ENCODE measurements at regions not wholly inside any gene's neighbourhood (a gene's known extent, or its start where the extent isn't known, plus 50 kb on each side); places are given as distances from the start of the nearest gene placed in this dataset.

GRCh38 chr22:49551446-49551845, 276.2 kb downstream of the BRD1 start:
- no peak overlapping the region for H3K9ac ChIP-seq (ENCODE audit: low read length)
- intact Hi-C loops (cut with micrococcal nuclease) = no loop called here
- H3K36me3 ChIP-seq (ENCODE audit: control insufficient read depth in 1 of 2, insufficient read depth in 2 of 2, low read length in 2 of 2) = no peaks in the 10 kb centered on the region
- H4K20me1 ChIP-seq (ENCODE audit: insufficient read depth) = no peaks in the 10 kb centered on the region
- H3K9me2 ChIP-seq (ENCODE audit: insufficient read depth) = no peaks in the 10 kb centered on the region
- TF ChIP-seq ELF1 (IDR thresholded peaks at IDR 0.05; ENCODE audit: borderline replicate concordance, low read depth) = no peak
- no peak for TF ChIP-seq EGR1 (IDR thresholded peaks at IDR 0.05; ENCODE audit: low read depth)
- no peak for TF ChIP-seq SP1 (IDR thresholded peaks at IDR 0.05; ENCODE audit: low read depth)
- no peak for TF ChIP-seq MAX (IDR thresholded peaks at IDR 0.05)
- TF ChIP-seq SRF (IDR thresholded peaks at IDR 0.05; ENCODE audit: low read depth) = no peak
- H3K4me1 ChIP-seq (ENCODE audit: control insufficient read depth in 1 of 2, insufficient read depth in 2 of 2, low read length in 2 of 2) = no peaks in the 10 kb centered on the region
- H3K27me3 ChIP-seq (ENCODE audit: insufficient read depth, low read length) = no peaks in the 10 kb centered on the region
- no peak overlapping the region for H3K4me2 ChIP-seq (ENCODE audit: low read length)
- H3K9me3 ChIP-seq (ENCODE audit: control insufficient read depth in 1 of 2, insufficient read depth in 1 of 2, low read depth in 1 of 2, low read length in 2 of 2) = no peaks in the 10 kb centered on the region
- no TSS peak for BruUV-seq (replicated peaks)
- RAD21 ChIA-PET (ENCODE audit: low non-redundant PET in 1 of 2, low total read pairs in 2 of 2, uncharacterized antibody in 2 of 2, unreplicated experiment in 2 of 2) = no interaction called here
- POLR2A ChIA-PET = no interaction called here
- CTCF ChIA-PET = interaction anchor here (3.6 kb wide), 1 partner anchor 118 kb away, joined by 17 read pairs; no protein-coding TSS in a partner anchor
- ATAC-seq (no peak), DNase-seq (ENCODE audit: low read depth, low spot score) (no peak)
- H3K4me3 ChIP-seq (replicated peaks in 1 of 2; ENCODE audit: low read depth in 1 of 2, low read length in 2 of 2) = no peak overlapping the region
- H3K27ac ChIP-seq (ENCODE audit: low read depth, low read length) = no peak overlapping the region
- H2AFZ ChIP-seq (ENCODE audit: low read depth, low read length, poor library complexity, severe bottlenecking) = no peak overlapping the region
- no peaks in the 10 kb centered on the region for H3K79me2 ChIP-seq (ENCODE audit: insufficient read depth, low read length)

- no TSS peak for BruUV-seq (replicated peaks)
- H3K36me3 ChIP-seq (ENCODE audit: control insufficient read depth in 1 of 2, insufficient read depth in 2 of 2, low read length in 2 of 2) = no peaks in the 10 kb centered on the region
- H3K4me1 ChIP-seq (ENCODE audit: control insufficient read depth in 1 of 2, insufficient read depth in 2 of 2, low read length in 2 of 2) = no peaks in the 10 kb centered on the region
- ChIA-PET CTCF (interaction anchor here (1.0 to 3.6 kb wide), 2 partner anchors 9 to 117 kb away, joined by 3 to 17 read pairs; no protein-coding TSS in a partner anchor), RAD21 (ENCODE audit: low non-redundant PET in 1 of 2, low total read pairs in 2 of 2, uncharacterized antibody in 2 of 2, unreplicated experiment in 2 of 2) (interaction anchor here in 1 of 2 experiments (0.6 kb wide), 1 partner anchor 116 kb away, joined by 3 read pairs; no protein-coding TSS in a partner anchor), POLR2A (no interaction called here)
- H3K9ac ChIP-seq (ENCODE audit: low read length) = no peak overlapping the region
- H3K9me3 ChIP-seq (ENCODE audit: control insufficient read depth in 1 of 2, insufficient read depth in 1 of 2, low read depth in 1 of 2, low read length in 2 of 2) = no peaks in the 10 kb centered on the region
- ATAC-seq (peak; percentile 80), DNase-seq (ENCODE audit: low read depth, low spot score) (no peak)
- no peaks in the 10 kb centered on the region for H3K79me2 ChIP-seq (ENCODE audit: insufficient read depth, low read length)
- H2AFZ ChIP-seq (ENCODE audit: low read depth, low read length, poor library complexity, severe bottlenecking) = no peak overlapping the region
- intact Hi-C loops (cut with micrococcal nuclease) = no loop called here
- no peaks in the 10 kb centered on the region for H4K20me1 ChIP-seq (ENCODE audit: insufficient read depth)
- no peaks in the 10 kb centered on the region for H3K27me3 ChIP-seq (ENCODE audit: insufficient read depth, low read length)
- H3K27ac ChIP-seq (ENCODE audit: low read depth, low read length) = no peak overlapping the region
- no peak overlapping the region for H3K4me2 ChIP-seq (ENCODE audit: low read length)
- no peak overlapping the region for H3K4me3 ChIP-seq (replicated peaks in 1 of 2; ENCODE audit: low read depth in 1 of 2, low read length in 2 of 2)
- H3K9me2 ChIP-seq (ENCODE audit: insufficient read depth) = no peaks in the 10 kb centered on the region
- TF ChIP-seq TCF7L2 (IDR thresholded peaks at IDR 0.05; ENCODE audit: borderline replicate concordance, extremely low read depth, insufficient read depth, insufficient read length) (no peak), EZH2phosphoT487 (IDR thresholded peaks at IDR 0.05; ENCODE audit: borderline replicate concordance) (no peak), ATF3 (IDR thresholded peaks at IDR 0.05) (no peak), CTCF (IDR thresholded peaks at IDR 0.05 in 2 of 3, conservative IDR thresholded peaks at IDR 0.05 in 1 of 3; ENCODE audit: borderline replicate concordance in 1 of 3, insufficient read depth in 1 of 3, low read depth in 2 of 3, low read length in 2 of 3) (peak in 2 of 3 experiments; percentile 69 to 78; a peak in 4 of 6 replicates), POLR2A (IDR thresholded peaks at IDR 0.05; ENCODE audit: borderline replicate concordance, extremely low read depth, insufficient read depth, insufficient read length) (no peak), POLR2AphosphoS5 (IDR thresholded peaks at IDR 0.05; ENCODE audit: low read depth, low read length) (no peak), RAD21 (IDR thresholded peaks at IDR 0.05; ENCODE audit: low read depth) (peak; percentile 61), ZBTB33 (IDR thresholded peaks at IDR 0.05; ENCODE audit: extremely low read depth, insufficient replicate concordance, low read length) (no peak)
These were observed 276.8 kb downstream of the BRD1 start for GRCh38 chr22:49550766-49551362.
